ENCODE measurements at regions not wholly inside any gene's neighbourhood (a gene's known extent, or its start where the extent isn't known, plus 50 kb on each side); places are given as distances from the start of the nearest gene placed in this dataset.
"Not testable (repeated sequence)": the region's sequence is repeated elsewhere in the genome, so short reads cannot be mapped to it uniquely, and the experiment has no call there.

GRCh38 chr14:85856430-85856829 lies 326.5 kb downstream of the FLRT2 start:
- 67 to 87% (median 81%) methylated on average over 1 of the region's 1 CpG for WGBS, 4 donors
- no peaks in the 10 kb centered on the region for H3K27me3 ChIP-seq
- intact Hi-C loops (cut with DNase I): no loop called here

GRCh38 chr14:85853996-85854526 lies 324.1 kb downstream of the FLRT2 start:
- Histone ChIP-seq H3K36me3 (replicated peaks in 1 of 2) (no peaks in the 10 kb centered on the region), H3K9me3 (replicated peaks in 1 of 3) (no peaks in the 10 kb centered on the region), H3K4me1 (replicated peaks in 1 of 2) (no peaks in the 10 kb centered on the region), H3K27me3 (no peaks in the 10 kb centered on the region), H3K4me3 (no peak overlapping the region), H3K27ac (no peak overlapping the region)
- TF ChIP-seq POLR2A (IDR thresholded peaks at IDR 0.05) (no peak), CTCF (IDR thresholded peaks at IDR 0.05) (no peak)
- DNase-seq: no peak
- WGBS, 4 donors: 83 to 91% (median 89%) methylated on average over 2 of the region's 2 CpGs
- intact Hi-C loops (cut with DNase I): no loop called here

More at GRCh38 chr14:85856430-85856829, 326.5 kb downstream of the FLRT2 start:
- H3K9me3 ChIP-seq (replicated peaks in 1 of 3): no peaks in the 10 kb centered on the region
- no peaks in the 10 kb centered on the region for H3K36me3 ChIP-seq (replicated peaks in 1 of 2)
- TF ChIP-seq POLR2A (IDR thresholded peaks at IDR 0.05) (no peak), CTCF (IDR thresholded peaks at IDR 0.05) (peak in 3 of 6 experiments; percentile 18 to 30 (median 23))
- H3K4me3 ChIP-seq: no peak overlapping the region
- no peak for DNase-seq
- no peak overlapping the region for H3K27ac ChIP-seq
- H3K4me1 ChIP-seq (replicated peaks in 1 of 2): no peaks in the 10 kb centered on the region

GRCh38 chr14:85852906-85853305 lies 323.0 kb downstream of the FLRT2 start:
- intact Hi-C loops (cut with DNase I): no loop called here
- Histone ChIP-seq H3K4me1 (replicated peaks in 1 of 2) (no peaks in the 10 kb centered on the region), H3K4me3 (no peak overlapping the region), H3K9me3 (replicated peaks in 1 of 3) (no peaks in the 10 kb centered on the region), H3K27ac (no peak overlapping the region), H3K36me3 (replicated peaks in 1 of 2) (no peaks in the 10 kb centered on the region), H3K27me3 (no peaks in the 10 kb centered on the region)
- DNase-seq: no peak
- 81 to 90% (median 84%) methylated on average over 5 of the region's 5 CpGs for WGBS, 4 donors
- no peak for TF ChIP-seq CTCF (IDR thresholded peaks at IDR 0.05)
- TF ChIP-seq POLR2A (IDR thresholded peaks at IDR 0.05): no peak

GRCh38 chr14:85852123-85852522 lies 322.2 kb downstream of the FLRT2 start:
- H3K36me3 ChIP-seq (replicated peaks in 1 of 2); H3K27ac ChIP-seq; H3K27me3 ChIP-seq; H3K9me3 ChIP-seq (replicated peaks in 1 of 3); intact Hi-C loops (cut with DNase I); DNase-seq; H3K4me1 ChIP-seq (replicated peaks in 1 of 2); H3K4me3 ChIP-seq: not testable (repeated sequence)
- 88 to 93% (median 90%) methylated on average over 4 of the region's 4 CpGs for WGBS, 4 donors

GRCh38 chr14:85830549-85830948 lies 300.6 kb downstream of the FLRT2 start:
- DNase-seq; intact Hi-C loops (cut with DNase I); H3K27me3 ChIP-seq; H3K36me3 ChIP-seq (replicated peaks in 1 of 2); H3K27ac ChIP-seq; H3K4me1 ChIP-seq (replicated peaks in 1 of 2); H3K4me3 ChIP-seq; H3K9me3 ChIP-seq (replicated peaks in 1 of 3): not testable (repeated sequence)
- 83 to 89% (median 85%) methylated on average over 8 of the region's 8 CpGs for WGBS, 4 donors

GRCh38 chr14:85829601-85830000 lies 299.7 kb downstream of the FLRT2 start:
- WGBS, 4 donors: 95 to 99% (median 96%) methylated on average over 4 to 21 of the region's 25 CpGs
- DNase-seq; H3K9me3 ChIP-seq (replicated peaks in 1 of 3); H3K4me1 ChIP-seq (replicated peaks in 1 of 2); H3K4me3 ChIP-seq; intact Hi-C loops (cut with DNase I); H3K27ac ChIP-seq; H3K27me3 ChIP-seq; H3K36me3 ChIP-seq (replicated peaks in 1 of 2): not testable (repeated sequence)

All from adrenal gland (tissue), 9 donors.